Kidney (tissue), 13 donors: ENCODE measurements at regions not wholly inside any gene's neighbourhood (a gene's known extent, or its start where the extent isn't known, plus 50 kb on each side); places are given as distances from the start of the nearest gene placed in this dataset.
"Not testable (repeated sequence)": the region's sequence is repeated elsewhere in the genome, so short reads cannot be mapped to it uniquely, and the experiment has no call there.

Experiments
- DNase-seq, 5 donors: peaks; one replicate each; pipeline ENCODE4 v3.0.0-alpha.2; 2013 to 2020
- FAIRE-seq: peaks from 2 replicates; lab custom pipeline; 2012; peaks lifted over from hg19 to GRCh38; lab: Jason Lieb, UNC
- H3K27ac ChIP-seq, 2 donors: one replicate each; pipeline ENCODE4 v1.7.0; 2013; ENCODE audit warnings: low read depth in 2 of 2, low read length in 2 of 2, inconsistent platforms in 1 of 2
- H3K27me3 ChIP-seq: one replicate; pipeline ENCODE4 v1.7.1; 2013; ENCODE audit warnings: low read length, inconsistent platforms; ENCODE audit not compliant: control insufficient read depth, insufficient read depth
- H3K36me3 ChIP-seq, 3 donors: one replicate each; pipeline versions ENCODE4 v1.7.0 to v1.7.1; 2013; ENCODE audit warnings: low read length in 3 of 3, control low read depth in 1 of 3, inconsistent platforms in 1 of 3; ENCODE audit not compliant: insufficient read depth in 3 of 3, control insufficient read depth in 2 of 3
- H3K4me1 ChIP-seq, 3 donors: one replicate each; pipeline versions ENCODE4 v1.7.0 to v1.7.1; 2013; ENCODE audit warnings: low read length in 3 of 3, inconsistent platforms in 1 of 3, low read depth in 1 of 3; ENCODE audit not compliant: control insufficient read depth in 2 of 3, insufficient read depth in 2 of 3
- H3K4me3 ChIP-seq, 3 donors: one replicate each; pipeline versions ENCODE4 v1.7.0 to v1.8.1; 2013; ENCODE audit warnings: low read length in 3 of 3, control low read depth in 1 of 3, inconsistent platforms in 1 of 3
- H3K9ac ChIP-seq, 3 donors: one replicate each; pipeline versions ENCODE4 v1.7.0 to v1.7.1; 2013; ENCODE audit warnings: low read length in 3 of 3, control low read depth in 1 of 3, inconsistent platforms in 1 of 3
- H3K9me3 ChIP-seq, 3 donors: one replicate each; pipeline versions ENCODE4 v1.7.0 to v1.7.1; 2013; ENCODE audit warnings: low read length in 3 of 3, control low read depth in 1 of 3, inconsistent platforms in 1 of 3; ENCODE audit not compliant: control insufficient read depth in 2 of 3, insufficient read depth in 1 of 3
- intact Hi-C: fragments of 100-400 bp; cut with DNase I; formaldehyde crosslinking; loops from one replicate; pipeline ENCODE4 v1.11.1; 2022
- TF ChIP-seq, protein P1 (sequence below): IDR thresholded peaks from 3 replicates; pipeline ENCODE4 v1.5.1; 2012; ENCODE audit warnings: mild to moderate bottlenecking, moderate library complexity, borderline replicate concordance; ENCODE audit not compliant: insufficient read depth; ENCODE audit errors: extremely low read depth
- donor health status: control.
- donor health status: control.
- donor health status: control.
- donor health status: control.
- donor health status: control.
- donor health status: DM: yes; HTN: yes; CAD: no.
- donor health status: Normal renal cell carcinoma (clear cell type).

DNA sequence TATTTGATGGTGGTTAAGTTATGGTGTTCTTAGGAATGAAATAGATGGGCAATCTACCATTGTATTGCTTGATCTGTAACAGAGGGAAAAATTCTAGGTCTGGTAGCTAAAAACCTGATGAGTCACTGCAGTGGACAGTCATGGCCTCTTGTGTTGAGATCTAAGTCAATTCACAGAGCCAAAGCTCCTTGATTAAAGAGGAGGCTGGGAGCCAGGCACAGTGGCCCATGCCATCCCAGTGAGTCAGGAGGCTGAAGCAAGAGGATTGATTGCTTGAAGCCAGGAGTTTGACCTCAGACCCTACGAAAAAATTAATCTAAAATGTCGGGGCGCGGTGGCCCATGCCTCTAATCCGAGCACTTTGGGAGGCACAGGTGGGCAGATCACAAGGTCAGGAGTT, 67.1 kb upstream of the KPNA3 start:
- H3K9ac ChIP-seq = no peak overlapping the region
- FAIRE-seq = no peak
- no peak overlapping the region for H3K27ac ChIP-seq
- H3K4me3 ChIP-seq = no peak overlapping the region
- H3K4me1 ChIP-seq = no peaks in the 10 kb centered on the region
- no peaks in the 10 kb centered on the region for H3K27me3 ChIP-seq
- intact Hi-C loops = no loop called here
- TF ChIP-seq, protein P1, sequence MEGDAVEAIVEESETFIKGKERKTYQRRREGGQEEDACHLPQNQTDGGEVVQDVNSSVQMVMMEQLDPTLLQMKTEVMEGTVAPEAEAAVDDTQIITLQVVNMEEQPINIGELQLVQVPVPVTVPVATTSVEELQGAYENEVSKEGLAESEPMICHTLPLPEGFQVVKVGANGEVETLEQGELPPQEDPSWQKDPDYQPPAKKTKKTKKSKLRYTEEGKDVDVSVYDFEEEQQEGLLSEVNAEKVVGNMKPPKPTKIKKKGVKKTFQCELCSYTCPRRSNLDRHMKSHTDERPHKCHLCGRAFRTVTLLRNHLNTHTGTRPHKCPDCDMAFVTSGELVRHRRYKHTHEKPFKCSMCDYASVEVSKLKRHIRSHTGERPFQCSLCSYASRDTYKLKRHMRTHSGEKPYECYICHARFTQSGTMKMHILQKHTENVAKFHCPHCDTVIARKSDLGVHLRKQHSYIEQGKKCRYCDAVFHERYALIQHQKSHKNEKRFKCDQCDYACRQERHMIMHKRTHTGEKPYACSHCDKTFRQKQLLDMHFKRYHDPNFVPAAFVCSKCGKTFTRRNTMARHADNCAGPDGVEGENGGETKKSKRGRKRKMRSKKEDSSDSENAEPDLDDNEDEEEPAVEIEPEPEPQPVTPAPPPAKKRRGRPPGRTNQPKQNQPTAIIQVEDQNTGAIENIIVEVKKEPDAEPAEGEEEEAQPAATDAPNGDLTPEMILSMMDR = no peak
- peaks cover 0 to 6% (median 2%) of the 10 kb centered on the region in 3 donors for H3K9me3 ChIP-seq
- H3K36me3 ChIP-seq = no peaks in the 10 kb centered on the region
- no peak for DNase-seq

DNA sequence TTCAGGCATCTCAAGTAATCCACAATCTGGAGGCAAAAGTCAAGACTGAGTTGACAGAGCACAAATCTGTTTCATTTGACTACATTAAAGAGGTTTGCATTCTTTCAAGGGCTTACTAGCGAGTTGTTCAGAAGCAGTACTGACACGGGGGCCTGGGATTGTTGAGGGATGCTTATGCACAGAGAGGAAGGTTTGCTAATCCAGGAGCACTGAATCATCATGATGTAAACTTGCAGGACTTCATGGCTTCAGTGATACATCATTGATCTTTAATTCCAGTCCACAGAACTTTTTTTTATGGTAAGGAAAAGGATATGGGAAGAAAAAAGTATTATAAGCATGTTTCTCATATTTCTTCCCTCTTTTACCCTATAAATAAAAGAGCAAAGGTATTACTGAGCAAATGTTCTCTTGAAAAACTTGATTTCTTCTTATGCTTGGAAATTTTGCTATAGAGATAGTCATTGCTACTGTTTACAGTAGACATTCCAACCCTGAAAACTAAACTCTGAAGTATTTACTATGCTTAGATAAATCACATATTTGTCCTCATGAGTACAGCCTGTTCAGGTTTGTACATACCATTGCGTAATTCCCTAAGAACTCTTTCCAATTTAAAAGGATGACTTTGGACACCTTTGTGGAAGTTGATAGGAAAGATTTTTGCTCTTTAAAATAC, 65.8 kb upstream of the KPNA3 start:
- Histone ChIP-seq H3K27ac (no peak overlapping the region), H3K9ac (no peak overlapping the region), H3K27me3 (no peaks in the 10 kb centered on the region), H3K4me1 (no peaks in the 10 kb centered on the region), H3K9me3 (peaks cover 0 to 6% (median 2%) of the 10 kb centered on the region in 3 donors), H3K36me3 (no peaks in the 10 kb centered on the region), H3K4me3 (no peak overlapping the region)
- DNase-seq (no peak), FAIRE-seq (no peak)
- intact Hi-C loops = no loop called here
- TF ChIP-seq, protein P1 = no peak

DNA sequence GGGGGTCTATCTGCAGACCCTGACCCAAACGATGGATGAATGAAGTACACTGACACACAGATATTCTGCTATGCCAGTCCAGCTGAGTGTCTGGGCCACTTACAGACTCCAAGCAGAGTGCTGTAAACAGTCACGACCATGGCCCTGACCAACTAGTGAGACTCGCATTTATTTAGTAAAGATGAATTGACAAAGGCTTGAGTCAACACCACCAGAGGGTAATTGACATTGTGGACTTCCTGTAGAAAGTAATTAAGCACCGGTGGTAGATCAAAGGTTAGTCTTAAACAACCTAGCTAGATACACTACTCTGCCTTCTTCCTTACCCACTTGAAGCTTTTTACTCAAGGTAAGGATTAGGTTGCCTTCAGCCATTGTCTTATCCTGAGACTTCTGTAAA, 63.4 kb upstream of the KPNA3 start:
- H3K27ac ChIP-seq = no peak overlapping the region
- H3K9ac ChIP-seq = no peak overlapping the region
- FAIRE-seq (no peak), DNase-seq (no peak)
- H3K9me3 ChIP-seq = peaks cover 0 to 6% (median 2%) of the 10 kb centered on the region in 3 donors
- no peaks in the 10 kb centered on the region for H3K36me3 ChIP-seq
- no peaks in the 10 kb centered on the region for H3K4me1 ChIP-seq
- no peaks in the 10 kb centered on the region for H3K27me3 ChIP-seq
- intact Hi-C loops = no loop called here
- TF ChIP-seq, protein P1 = no peak
- no peak overlapping the region for H3K4me3 ChIP-seq

DNA sequence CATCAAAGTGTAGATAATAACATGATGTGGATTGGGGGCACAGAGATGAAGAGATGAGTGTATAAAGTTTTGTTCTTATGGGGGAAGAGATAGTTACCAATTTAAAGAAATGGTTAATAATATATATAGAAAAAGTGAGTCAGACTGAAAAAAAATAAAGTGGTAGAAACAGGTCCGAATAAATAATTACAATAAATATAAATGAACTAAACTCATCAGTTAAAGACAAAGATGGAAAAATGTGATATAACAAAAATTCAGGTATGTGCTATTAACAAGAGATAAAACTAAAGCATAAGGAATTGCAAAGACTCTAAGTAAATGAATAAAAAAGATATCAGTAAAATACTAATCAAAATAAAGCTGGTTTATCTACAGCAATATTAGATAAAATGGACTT, 61.1 kb upstream of the KPNA3 start:
- Histone ChIP-seq H3K4me1 (no peaks in the 10 kb centered on the region), H3K27me3 (no peaks in the 10 kb centered on the region), H3K4me3 (no peak overlapping the region), H3K9ac (no peak overlapping the region), H3K9me3 (peaks cover 0 to 6% (median 2%) of the 10 kb centered on the region in 3 donors), H3K36me3 (no peaks in the 10 kb centered on the region), H3K27ac (no peak overlapping the region)
- FAIRE-seq (no peak), DNase-seq (no peak)
- intact Hi-C loops = no loop called here
- TF ChIP-seq, protein P1 = no peak

DNA sequence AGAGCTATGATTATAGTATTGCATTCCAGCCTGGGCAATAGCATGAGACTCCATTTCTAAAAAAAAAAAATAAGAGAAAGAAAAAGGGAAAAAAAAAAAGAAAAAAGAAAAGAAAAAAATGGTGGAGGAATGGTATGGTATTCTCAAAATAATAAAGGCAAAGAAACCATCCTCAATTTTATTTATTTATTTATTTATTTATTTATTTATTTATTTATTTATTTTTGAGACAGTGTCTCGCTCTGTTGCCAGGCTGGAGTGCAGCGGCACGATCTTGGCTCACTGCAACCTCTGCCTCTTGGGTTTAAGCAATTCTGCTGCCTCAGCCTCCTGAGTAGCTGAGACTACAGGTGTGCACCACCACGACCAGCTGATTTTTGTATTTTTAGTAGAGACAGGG, 60.0 kb upstream of the KPNA3 start:
- H3K9ac ChIP-seq, H3K4me3 ChIP-seq, H3K27me3 ChIP-seq, FAIRE-seq, intact Hi-C loops, H3K4me1 ChIP-seq, DNase-seq, H3K9me3 ChIP-seq, H3K36me3 ChIP-seq, H3K27ac ChIP-seq: not testable (repeated sequence)
